ENCODE measurements at regions not wholly inside any gene's neighbourhood (a gene's known extent, or its start where the extent isn't known, plus 50 kb on each side); places are given as distances from the start of the nearest gene placed in this dataset.

DNA sequence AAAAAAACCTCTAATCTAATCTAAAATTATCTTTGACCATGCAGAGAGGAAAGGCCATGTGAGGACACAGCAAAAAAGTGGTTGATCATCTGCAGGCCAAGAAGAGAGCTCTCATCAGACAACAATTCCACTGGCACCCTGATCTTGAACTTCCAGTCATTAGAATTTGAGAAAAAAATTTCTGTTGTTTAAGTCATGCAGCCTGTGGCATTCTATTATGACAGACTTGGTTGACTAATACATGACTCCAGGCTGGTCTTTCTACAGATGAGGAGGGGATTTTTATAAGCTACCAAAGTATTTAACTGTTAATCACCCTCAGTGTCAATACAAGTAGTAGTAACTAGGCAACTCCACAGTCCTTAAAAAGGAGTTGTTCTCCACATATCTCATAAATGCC, 358.5 kb upstream of the RGMB start:
- Mint-ChIP-seq H3K36me3 (ENCODE audit: low read depth) (no peaks in the 10 kb centered on the region), H3K4me1 (no peaks in the 10 kb centered on the region), H3K9me3 (no peaks in the 10 kb centered on the region), H3K4me3 (no peak overlapping the region), H3K27me3 (no peaks in the 10 kb centered on the region), H3K27ac (no peak overlapping the region)
- ATAC-seq (ENCODE audit: low read depth) (no peak), DNase-seq (no peak)
- TF ChIP-seq, protein P1, sequence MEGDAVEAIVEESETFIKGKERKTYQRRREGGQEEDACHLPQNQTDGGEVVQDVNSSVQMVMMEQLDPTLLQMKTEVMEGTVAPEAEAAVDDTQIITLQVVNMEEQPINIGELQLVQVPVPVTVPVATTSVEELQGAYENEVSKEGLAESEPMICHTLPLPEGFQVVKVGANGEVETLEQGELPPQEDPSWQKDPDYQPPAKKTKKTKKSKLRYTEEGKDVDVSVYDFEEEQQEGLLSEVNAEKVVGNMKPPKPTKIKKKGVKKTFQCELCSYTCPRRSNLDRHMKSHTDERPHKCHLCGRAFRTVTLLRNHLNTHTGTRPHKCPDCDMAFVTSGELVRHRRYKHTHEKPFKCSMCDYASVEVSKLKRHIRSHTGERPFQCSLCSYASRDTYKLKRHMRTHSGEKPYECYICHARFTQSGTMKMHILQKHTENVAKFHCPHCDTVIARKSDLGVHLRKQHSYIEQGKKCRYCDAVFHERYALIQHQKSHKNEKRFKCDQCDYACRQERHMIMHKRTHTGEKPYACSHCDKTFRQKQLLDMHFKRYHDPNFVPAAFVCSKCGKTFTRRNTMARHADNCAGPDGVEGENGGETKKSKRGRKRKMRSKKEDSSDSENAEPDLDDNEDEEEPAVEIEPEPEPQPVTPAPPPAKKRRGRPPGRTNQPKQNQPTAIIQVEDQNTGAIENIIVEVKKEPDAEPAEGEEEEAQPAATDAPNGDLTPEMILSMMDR (IDR thresholded peaks at IDR 0.05), result no peak
- ChIA-PET POLR2A (no interaction called here), CTCF (no interaction called here)
- intact Hi-C loops (cut with micrococcal nuclease), result no loop called here

DNA sequence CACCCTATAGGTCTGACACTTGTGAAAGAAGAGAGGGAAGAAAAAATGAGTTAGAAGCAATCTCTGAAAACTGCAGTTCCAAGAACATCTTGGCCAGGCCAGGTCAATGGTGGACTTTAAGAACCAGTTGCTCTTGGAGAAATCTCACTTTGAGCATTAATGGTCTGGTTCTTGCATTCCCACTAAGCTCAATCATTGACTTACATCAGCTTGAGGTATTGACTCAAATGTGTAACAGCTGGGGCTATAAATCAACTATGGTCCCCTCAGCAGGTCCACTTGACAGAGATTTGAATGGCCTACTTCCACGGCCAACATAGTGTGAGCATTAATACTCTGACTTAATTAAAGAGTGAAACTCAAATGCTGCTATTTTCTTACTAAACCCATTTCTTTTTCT, 357.8 kb upstream of the RGMB start:
- ChIA-PET POLR2A (no interaction called here), CTCF (no interaction called here)
- no peak for ATAC-seq (ENCODE audit: low read depth)
- DNase-seq, result no peak
- intact Hi-C loops (cut with micrococcal nuclease), result no loop called here
- TF ChIP-seq, protein P1 (IDR thresholded peaks at IDR 0.05), result no peak
- H3K36me3 Mint-ChIP-seq (ENCODE audit: low read depth), result no peaks in the 10 kb centered on the region
- H3K27ac Mint-ChIP-seq, result no peak overlapping the region
- H3K4me1 Mint-ChIP-seq, result no peaks in the 10 kb centered on the region
- H3K9me3 Mint-ChIP-seq, result no peaks in the 10 kb centered on the region
- no peaks in the 10 kb centered on the region for H3K27me3 Mint-ChIP-seq
- H3K4me3 Mint-ChIP-seq, result no peak overlapping the region

DNA sequence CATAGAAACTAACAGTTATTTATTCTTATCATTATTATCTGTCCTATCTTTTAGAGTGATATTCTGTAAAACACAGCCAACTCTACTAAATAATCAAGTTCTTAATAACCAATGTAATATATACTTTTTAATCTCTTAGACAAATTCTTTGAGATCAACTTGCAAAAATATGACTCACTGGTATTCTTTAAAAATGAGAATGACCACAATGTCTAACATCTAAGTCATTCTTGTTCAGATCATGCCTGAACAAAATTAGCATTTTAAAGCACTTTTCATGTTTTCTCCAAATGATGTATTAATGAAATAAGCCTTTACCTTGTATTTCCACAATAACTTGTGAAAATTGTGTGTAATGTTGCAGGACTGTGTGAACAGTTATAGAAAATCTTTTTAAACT, 356.9 kb upstream of the RGMB start:
- Mint-ChIP-seq H3K4me3 (no peak overlapping the region), H3K36me3 (ENCODE audit: low read depth) (no peaks in the 10 kb centered on the region), H3K9me3 (no peaks in the 10 kb centered on the region), H3K4me1 (no peaks in the 10 kb centered on the region), H3K27ac (no peak overlapping the region), H3K27me3 (no peaks in the 10 kb centered on the region)
- TF ChIP-seq, protein P1 (IDR thresholded peaks at IDR 0.05), result no peak
- DNase-seq (no peak), ATAC-seq (ENCODE audit: low read depth) (no peak)
- ChIA-PET POLR2A (no interaction called here), CTCF (no interaction called here)
- intact Hi-C loops (cut with micrococcal nuclease), result no loop called here

DNA sequence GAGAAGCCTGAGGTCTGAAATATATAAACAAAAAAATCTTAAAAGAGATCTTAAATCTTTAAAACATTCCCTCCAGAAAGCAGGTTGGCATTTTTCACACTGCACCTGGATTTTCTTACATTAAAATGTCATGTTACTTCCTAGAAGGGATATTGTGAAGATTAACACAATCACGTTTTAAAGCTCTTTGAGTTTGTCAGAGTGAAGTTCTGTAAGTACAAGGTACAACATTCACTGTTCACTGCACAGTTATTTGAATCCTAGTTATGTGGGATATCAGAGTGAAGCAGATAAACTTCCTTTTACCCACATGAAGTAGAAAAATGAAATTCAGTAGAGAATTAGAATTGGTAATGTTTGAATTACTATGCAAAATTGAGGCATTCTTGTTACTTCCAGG, 353.6 kb upstream of the RGMB start:
- ChIA-PET CTCF (no interaction called here), POLR2A (no interaction called here)
- no peaks in the 10 kb centered on the region for H3K4me1 Mint-ChIP-seq
- H3K9me3 Mint-ChIP-seq, result no peaks in the 10 kb centered on the region
- TF ChIP-seq, protein P1 (IDR thresholded peaks at IDR 0.05), result no peak
- H3K27ac Mint-ChIP-seq, result no peak overlapping the region
- DNase-seq, result no peak
- H3K4me3 Mint-ChIP-seq, result no peak overlapping the region
- ATAC-seq (ENCODE audit: low read depth), result no peak
- intact Hi-C loops (cut with micrococcal nuclease), result no loop called here
- no peaks in the 10 kb centered on the region for H3K27me3 Mint-ChIP-seq
- H3K36me3 Mint-ChIP-seq (ENCODE audit: low read depth), result no peaks in the 10 kb centered on the region

DNA sequence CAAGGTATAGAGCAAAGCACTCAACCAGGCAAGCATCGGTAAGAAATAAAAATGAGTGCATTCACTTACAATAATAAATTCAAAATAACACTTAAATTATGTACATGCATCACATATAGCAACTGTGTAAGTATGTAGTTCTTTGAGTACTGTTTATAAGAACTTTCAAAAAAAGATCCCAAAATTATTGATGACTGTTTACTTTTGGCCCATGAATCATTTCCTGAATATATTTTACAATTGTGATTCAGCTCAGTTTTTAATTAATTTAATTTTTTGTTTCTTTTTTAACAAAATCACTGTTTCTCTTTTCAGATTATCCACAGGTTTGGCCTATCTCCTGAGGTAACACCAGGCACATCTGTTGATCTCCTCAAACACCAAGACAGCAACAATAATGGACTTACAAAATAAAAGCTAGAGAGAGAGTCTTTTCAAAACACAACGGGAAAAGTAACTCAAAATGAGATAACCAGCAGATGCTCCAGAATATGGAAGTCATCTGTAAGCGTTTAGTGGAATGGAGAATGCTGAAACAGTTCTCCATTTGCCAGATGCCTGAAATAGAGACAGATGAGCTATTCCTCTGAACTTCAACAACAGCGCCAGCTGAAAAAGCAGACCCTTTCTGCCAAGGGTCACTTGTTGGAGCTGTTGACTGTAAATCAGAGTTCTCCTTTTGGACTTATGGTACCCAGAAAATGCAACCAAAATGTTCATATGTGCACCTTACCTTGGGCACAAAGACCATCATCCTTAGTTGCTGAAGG, 348.6 kb upstream of the RGMB start:
- POLR2A ChIA-PET, result no interaction called here
- no peak for DNase-seq
- H3K9me3 Mint-ChIP-seq, result no peaks in the 10 kb centered on the region
- intact Hi-C loops (cut with micrococcal nuclease), result no loop called here
- no peak overlapping the region for H3K27ac Mint-ChIP-seq
- H3K36me3 Mint-ChIP-seq (ENCODE audit: low read depth), result no peaks in the 10 kb centered on the region
- H3K4me1 Mint-ChIP-seq, result no peaks in the 10 kb centered on the region
- no peak overlapping the region for H3K4me3 Mint-ChIP-seq
- CTCF ChIA-PET, result no interaction called here
- ATAC-seq (ENCODE audit: low read depth), result no peak
- TF ChIP-seq, protein P1 (IDR thresholded peaks at IDR 0.05), result no peak
- peaks cover 2% of the 10 kb centered on the region for H3K27me3 Mint-ChIP-seq

All from activated B cell treated with CpG ODN at 0.5 μM for 24 hours (primary cell).